Adrenal gland (tissue), 9 donors: ENCODE measurements at regions not wholly inside any gene's neighbourhood (a gene's known extent, or its start where the extent isn't known, plus 50 kb on each side); places are given as distances from the start of the nearest gene placed in this dataset.

Experiments
- DNase-seq, 7 donors: peaks; one replicate each; pipeline ENCODE4 v3.0.0-alpha.2; 2019 to 2020
- H3K27ac ChIP-seq, 5 donors: fragments of 200-600 bp; sonication (generic) in 4 of 5; 1 replicate in 3 of 5; 2 replicates in 2 of 5; pipeline versions ENCODE4 v1.5.1 to v1.8.0; 2016 to 2020; ENCODE audit warnings: mild to moderate bottlenecking in 1 of 5
- H3K27me3 ChIP-seq: fragments of 200-600 bp; 2 replicates; pipeline ENCODE4 v1.8.0; 2021
- H3K36me3 ChIP-seq, 2 donors: fragments of 200-600 bp; replicated peaks in 1 of 2; 1 replicate in 1 of 2; 2 replicates in 1 of 2; pipeline versions ENCODE4 v1.5.1 to v1.8.0; 2018 to 2022
- H3K4me1 ChIP-seq, 2 donors: fragments of 200-600 bp; replicated peaks in 1 of 2; 1 replicate in 1 of 2; 2 replicates in 1 of 2; pipeline versions ENCODE4 v1.5.1 to v1.8.0; 2018 to 2021
- H3K4me3 ChIP-seq, 4 donors: fragments of 200-600 bp; sonication (generic) in 3 of 4; one replicate each; pipeline ENCODE4 v1.5.1; 2016 to 2018
- H3K9me3 ChIP-seq, 3 donors: fragments of 200-600 bp; sonication (generic) in 1 of 3; replicated peaks in 1 of 3; 1 replicate in 2 of 3; 2 replicates in 1 of 3; pipeline versions ENCODE4 v1.5.1 to v1.8.0; 2016 to 2021
- POLR2A ChIP-seq, 2 donors: fragments of 450-650 bp; IDR thresholded peaks; one replicate each; pipeline ENCODE4 v1.6.1; 2017; ENCODE audit warnings: antibody characterized with exemption in 2 of 2, mild to moderate bottlenecking in 2 of 2, moderate library complexity in 1 of 2
- WGBS, 4 donors: extraction: QIAGEN DNeasy Blood & Tissue Kit in 2 of 4; methylation state at CpG; one replicate each; pipeline versions ENCODE4 v1.1.5 to v1.1.7; 2013 to 2017; 5-methylcytosine and 5-hydroxymethylcytosine counted together
- intact Hi-C, 2 donors: fragments of 100-400 bp; cut with DNase I; formaldehyde crosslinking; loops; one replicate each; pipeline versions ENCODE4 v1.14.1 to v1.15.0; 2022 to 2023
- TF ChIP-seq, protein P1 (sequence below), 6 experiments: fragments of 450-650 bp in 4 of 6; fragments of 200-600 bp in 2 of 6; sonication (generic) in 1 of 6; IDR thresholded peaks; 1 replicate in 5 of 6; 2 replicates in 1 of 6; pipeline versions ENCODE4 v1.5.1 to v1.8.0; 2016 to 2021; ENCODE audit warnings: antibody characterized with exemption in 6 of 6, mild to moderate bottlenecking in 2 of 6, moderate library complexity in 1 of 6
- donor health status: healthy with polysubstance abuse.
- donor health status: Bipolar disorder and iron deficiency.
- donor health status: DM: yes; HTN: yes; CAD: no.
- donor health status: DM: no; HTN: no; CAD: no.
- donor health status: DM: no; HTN: no; CAD: no.

DNA sequence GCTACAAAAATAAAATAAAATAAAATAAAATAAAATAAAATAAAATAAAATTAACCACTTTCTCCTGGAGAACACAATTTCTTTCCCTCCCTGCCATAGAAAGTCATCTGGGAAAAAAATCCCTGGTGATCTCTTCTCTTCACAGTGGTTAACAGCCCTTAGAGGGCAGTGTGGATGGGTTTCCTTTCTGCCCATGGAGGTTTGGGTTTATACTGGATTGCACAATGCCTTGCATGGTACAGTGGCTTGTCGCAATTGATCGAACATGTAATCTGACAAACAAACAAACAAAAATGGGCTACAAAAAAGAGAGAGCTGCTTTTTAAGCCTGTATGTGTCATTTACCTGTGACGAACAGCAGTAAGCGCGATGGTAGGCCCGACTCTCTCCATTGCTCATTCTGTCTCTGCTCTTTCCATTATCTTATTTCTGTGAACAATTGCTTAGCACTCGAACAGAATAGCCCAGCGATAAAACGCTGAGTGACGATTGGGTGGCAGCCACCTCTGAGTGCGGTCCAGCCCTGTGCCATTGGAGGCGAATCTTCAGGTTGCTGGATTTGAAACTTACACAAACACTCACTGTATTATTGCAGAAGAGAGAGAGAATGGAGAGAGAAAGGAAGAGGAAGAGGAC, 166.1 kb downstream of the CD83 start:
- Histone ChIP-seq H3K27ac (no peak overlapping the region), H3K36me3 (no peaks in the 10 kb centered on the region), H3K27me3 (peaks cover 5% of the 10 kb centered on the region), H3K4me3 (no peak overlapping the region), H3K4me1 (peaks cover 0 to 11% of the 10 kb centered on the region in 2 donors), H3K9me3 (no peaks in the 10 kb centered on the region)
- intact Hi-C loops, result no loop called here
- WGBS, 4 donors, result 92 to 95% (median 93%) methylated on average over 12 of the region's 12 CpGs
- DNase-seq, result no peak
- TF ChIP-seq POLR2A (IDR thresholded peaks at IDR 0.05), result no peak
- TF ChIP-seq, protein P1, sequence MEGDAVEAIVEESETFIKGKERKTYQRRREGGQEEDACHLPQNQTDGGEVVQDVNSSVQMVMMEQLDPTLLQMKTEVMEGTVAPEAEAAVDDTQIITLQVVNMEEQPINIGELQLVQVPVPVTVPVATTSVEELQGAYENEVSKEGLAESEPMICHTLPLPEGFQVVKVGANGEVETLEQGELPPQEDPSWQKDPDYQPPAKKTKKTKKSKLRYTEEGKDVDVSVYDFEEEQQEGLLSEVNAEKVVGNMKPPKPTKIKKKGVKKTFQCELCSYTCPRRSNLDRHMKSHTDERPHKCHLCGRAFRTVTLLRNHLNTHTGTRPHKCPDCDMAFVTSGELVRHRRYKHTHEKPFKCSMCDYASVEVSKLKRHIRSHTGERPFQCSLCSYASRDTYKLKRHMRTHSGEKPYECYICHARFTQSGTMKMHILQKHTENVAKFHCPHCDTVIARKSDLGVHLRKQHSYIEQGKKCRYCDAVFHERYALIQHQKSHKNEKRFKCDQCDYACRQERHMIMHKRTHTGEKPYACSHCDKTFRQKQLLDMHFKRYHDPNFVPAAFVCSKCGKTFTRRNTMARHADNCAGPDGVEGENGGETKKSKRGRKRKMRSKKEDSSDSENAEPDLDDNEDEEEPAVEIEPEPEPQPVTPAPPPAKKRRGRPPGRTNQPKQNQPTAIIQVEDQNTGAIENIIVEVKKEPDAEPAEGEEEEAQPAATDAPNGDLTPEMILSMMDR (IDR thresholded peaks at IDR 0.05), result no peak

DNA sequence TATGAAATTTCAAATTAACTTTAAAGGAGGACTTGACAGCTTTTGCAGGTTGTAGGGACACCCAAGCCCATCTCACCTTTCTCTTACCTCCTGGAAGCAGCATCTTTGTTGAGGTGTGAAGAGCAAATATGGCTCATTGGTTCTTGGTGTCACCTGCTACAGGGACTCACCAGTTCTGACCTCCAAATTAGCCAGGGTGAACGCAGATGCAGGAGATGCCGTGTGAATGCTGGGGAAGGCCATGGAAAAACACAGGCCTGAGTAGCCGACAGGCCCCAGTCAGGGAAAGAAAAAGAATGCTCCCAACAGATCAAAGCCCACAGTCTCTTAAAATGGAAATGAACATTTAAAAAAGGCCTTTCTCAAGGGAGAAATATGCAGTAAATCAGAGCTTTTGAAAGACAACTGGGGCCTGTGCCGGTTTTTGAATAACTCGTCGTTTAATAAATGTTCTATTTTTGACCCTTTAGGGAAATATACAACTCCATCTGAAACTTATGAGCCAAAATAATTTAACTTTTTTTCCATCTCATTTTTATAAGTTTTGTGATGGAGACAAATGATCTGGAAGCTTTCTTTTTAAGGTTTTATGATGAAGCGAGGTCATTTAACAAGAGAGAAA, 167.5 kb downstream of the CD83 start:
- TF ChIP-seq, protein P1 (IDR thresholded peaks at IDR 0.05), result no peak
- no peak for TF ChIP-seq POLR2A (IDR thresholded peaks at IDR 0.05)
- Histone ChIP-seq H3K9me3 (no peaks in the 10 kb centered on the region), H3K4me3 (no peak overlapping the region), H3K27ac (no peak overlapping the region), H3K36me3 (no peaks in the 10 kb centered on the region), H3K27me3 (peaks cover 5% of the 10 kb centered on the region), H3K4me1 (peaks cover 0 to 11% of the 10 kb centered on the region in 2 donors)
- 71 to 80% (median 76%) methylated on average over 7 of the region's 7 CpGs for WGBS, 4 donors
- intact Hi-C loops, result no loop called here
- DNase-seq, result no peak

DNA sequence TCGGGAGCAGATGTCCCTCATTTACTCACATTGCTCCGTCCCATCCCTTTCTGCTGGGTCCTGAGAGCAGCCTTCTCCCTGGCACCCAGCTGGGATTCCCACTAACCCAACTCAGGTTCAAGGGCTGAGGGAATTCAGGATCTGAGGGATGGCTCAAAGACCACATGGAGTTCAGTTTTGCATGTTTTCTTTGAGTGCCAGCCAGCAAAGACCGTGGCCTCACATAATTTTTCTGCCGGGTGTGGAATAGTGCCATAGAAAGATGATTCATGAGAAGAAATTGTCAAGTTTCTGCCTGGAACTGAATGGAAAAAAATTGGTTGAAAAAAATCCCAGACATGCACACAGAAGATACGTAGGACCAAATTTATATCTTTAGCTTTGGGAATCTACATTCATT, 168.6 kb downstream of the CD83 start:
- Histone ChIP-seq H3K36me3 (no peaks in the 10 kb centered on the region), H3K27me3 (peaks cover 5% of the 10 kb centered on the region), H3K9me3 (no peaks in the 10 kb centered on the region), H3K27ac (no peak overlapping the region), H3K4me3 (no peak overlapping the region), H3K4me1 (peaks cover 0 to 11% of the 10 kb centered on the region in 2 donors)
- 22 to 33% (median 27%) methylated on average over 5 of the region's 5 CpGs for WGBS, 4 donors
- peak; percentile 38 to 63 (median 51) for DNase-seq
- intact Hi-C loops, result no loop called here
- no peak for TF ChIP-seq POLR2A (IDR thresholded peaks at IDR 0.05)
- TF ChIP-seq, protein P1 (IDR thresholded peaks at IDR 0.05), result no peak

DNA sequence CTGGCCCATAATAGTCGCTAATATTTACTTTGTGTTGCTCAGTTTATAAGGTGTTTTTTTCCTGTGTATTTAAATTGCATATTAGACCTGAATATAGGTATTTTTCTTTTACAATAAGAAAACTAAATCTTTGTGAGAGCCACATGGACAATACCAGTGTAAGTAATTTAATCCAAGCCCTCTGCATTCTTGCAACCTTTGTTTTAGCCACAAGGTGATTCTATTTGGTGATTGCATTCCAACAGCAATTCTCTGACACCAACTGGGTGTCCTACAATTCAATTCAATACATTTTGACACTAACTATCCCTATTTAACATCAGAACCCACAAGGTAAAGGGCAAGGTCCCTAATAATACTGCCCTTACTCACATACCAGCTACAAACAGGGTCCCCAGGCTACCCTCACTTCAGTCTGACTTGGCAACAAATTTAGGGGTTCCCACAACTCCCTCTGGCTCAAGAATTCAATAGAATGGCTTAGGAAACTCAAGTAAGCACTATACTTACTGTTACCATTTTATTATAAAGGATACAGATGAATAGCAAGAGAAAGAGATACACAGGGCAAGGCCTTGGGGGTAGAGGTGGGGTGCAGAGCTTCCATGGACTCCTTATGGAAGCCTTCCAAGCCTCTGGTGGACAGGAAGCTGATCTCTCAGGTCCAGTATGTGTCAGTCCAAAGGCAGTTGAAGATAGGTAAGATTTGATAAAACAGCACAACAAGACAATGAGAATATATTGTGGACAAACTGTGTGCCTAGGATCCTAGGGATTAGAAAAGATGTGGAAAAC, 169.3 kb downstream of the CD83 start:
- H3K4me1 ChIP-seq, result peaks cover 0 to 11% of the 10 kb centered on the region in 2 donors
- no peak for DNase-seq
- H3K9me3 ChIP-seq, result no peaks in the 10 kb centered on the region
- no peaks in the 10 kb centered on the region for H3K36me3 ChIP-seq
- intact Hi-C loops, result no loop called here
- peaks cover 10% of the 10 kb centered on the region for H3K27me3 ChIP-seq
- H3K4me3 ChIP-seq, result no peak overlapping the region
- no peak overlapping the region for H3K27ac ChIP-seq
- TF ChIP-seq, protein P1 (IDR thresholded peaks at IDR 0.05), result no peak
- no peak for TF ChIP-seq POLR2A (IDR thresholded peaks at IDR 0.05)
- 56 to 79% (median 66%) methylated on average over 1 of the region's 1 CpG for WGBS, 4 donors
